Body of pancreas (tissue), 4 donors: ENCODE measurements at regions not wholly inside any gene's neighbourhood (a gene's known extent, or its start where the extent isn't known, plus 50 kb on each side); places are given as distances from the start of the nearest gene placed in this dataset.

Source experiments
- CTCF ChIP-seq, 7 experiments: fragments of 450-650 bp in 4 of 7; fragments of 200-600 bp in 3 of 7; sonication (generic) in 3 of 7; IDR thresholded peaks; one replicate each; pipeline ENCODE4 v1.5.1; 2016 to 2019; ENCODE audit warnings: antibody characterized with exemption in 7 of 7
- POLR2A ChIP-seq, 3 donors: fragments of 450-650 bp; IDR thresholded peaks; one replicate each; pipeline ENCODE4 v1.6.1; 2016; ENCODE audit warnings: antibody characterized with exemption in 3 of 3, mild to moderate bottlenecking in 2 of 3

- no peak for TF ChIP-seq CTCF (IDR thresholded peaks at IDR 0.05)
- no peak for TF ChIP-seq POLR2A (IDR thresholded peaks at IDR 0.05)
Measured at GRCh38 chr22:48702573-48703264, 1125.0 kb downstream of the BRD1 start.
